HPDE6-E6E7 (cell line): ENCODE measurements at regions not wholly inside any gene's neighbourhood (a gene's known extent, or its start where the extent isn't known, plus 50 kb on each side); places are given as distances from the start of the nearest gene placed in this dataset.
"Not testable (repeated sequence)": the region's sequence is repeated elsewhere in the genome, so short reads cannot be mapped to it uniquely, and the experiment has no call there.

Source experiments
- DNase-seq: peaks from one replicate; pipeline ENCODE4 v3.0.0; 2011; ENCODE audit warnings: missing footprints; ENCODE audit errors: extremely low spot score

- no peak for DNase-seq
These were observed 120.4 kb upstream of the DNAJC10 start for GRCh38 chr2:182595650-182596049.

DNA sequence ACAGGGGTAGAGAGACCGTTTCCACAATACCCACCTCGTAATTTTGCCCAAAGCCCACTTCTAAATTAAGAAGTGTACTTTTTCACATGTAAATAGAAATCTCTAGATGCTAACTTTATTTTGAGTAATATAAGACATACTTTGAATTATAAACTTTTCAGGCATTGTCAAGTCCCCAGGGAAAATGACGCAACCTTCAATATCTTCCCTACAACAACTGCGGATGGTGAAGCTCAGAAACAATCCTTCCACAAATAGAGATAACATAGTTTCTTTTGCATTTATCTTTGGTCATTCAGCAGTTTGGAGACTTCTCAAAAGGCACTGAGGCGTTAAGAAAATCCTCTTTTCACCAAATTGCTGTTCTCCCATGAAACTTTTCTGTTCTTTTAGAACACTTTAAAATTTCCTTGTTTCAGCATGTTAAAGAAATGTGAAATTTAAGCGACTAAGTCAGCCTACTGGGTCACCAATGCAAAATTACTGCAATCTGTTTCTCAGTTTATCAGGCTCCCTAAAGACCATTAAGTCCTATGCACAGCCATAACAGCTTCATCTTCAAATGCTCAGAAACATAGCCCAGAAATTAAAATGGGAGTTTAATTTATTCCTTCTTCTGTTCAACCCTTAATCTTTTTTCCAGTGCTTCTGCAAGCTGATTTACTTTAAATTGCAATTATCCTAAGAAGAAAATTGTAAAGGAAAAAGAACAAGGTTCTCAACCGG lies 118.3 kb upstream of the DNAJC10 start:
- no peak for DNase-seq

DNA sequence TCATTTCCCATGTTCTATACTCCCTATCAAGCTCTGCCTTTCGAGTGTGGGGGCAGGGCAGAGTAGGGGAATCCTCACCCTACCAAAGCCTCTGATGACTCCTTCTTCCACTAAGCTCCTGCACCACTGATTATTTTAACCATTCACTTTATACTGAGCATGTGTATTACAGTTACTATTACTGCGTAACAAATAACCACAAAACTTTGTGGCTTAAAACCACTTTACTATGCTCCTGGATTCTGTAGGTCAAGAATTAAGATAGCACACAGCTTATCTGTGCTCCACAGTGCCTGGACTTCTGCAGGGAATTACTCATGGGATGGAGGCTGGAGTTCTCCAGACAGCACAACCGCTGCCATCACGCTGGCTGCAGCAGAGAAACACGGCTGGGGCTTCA lies 117.4 kb upstream of the DNAJC10 start:
- DNase-seq: no peak

- DNase-seq: no peak
These were observed 110.9 kb upstream of the DNAJC10 start for GRCh38 chr2:182605166-182605565.

DNA sequence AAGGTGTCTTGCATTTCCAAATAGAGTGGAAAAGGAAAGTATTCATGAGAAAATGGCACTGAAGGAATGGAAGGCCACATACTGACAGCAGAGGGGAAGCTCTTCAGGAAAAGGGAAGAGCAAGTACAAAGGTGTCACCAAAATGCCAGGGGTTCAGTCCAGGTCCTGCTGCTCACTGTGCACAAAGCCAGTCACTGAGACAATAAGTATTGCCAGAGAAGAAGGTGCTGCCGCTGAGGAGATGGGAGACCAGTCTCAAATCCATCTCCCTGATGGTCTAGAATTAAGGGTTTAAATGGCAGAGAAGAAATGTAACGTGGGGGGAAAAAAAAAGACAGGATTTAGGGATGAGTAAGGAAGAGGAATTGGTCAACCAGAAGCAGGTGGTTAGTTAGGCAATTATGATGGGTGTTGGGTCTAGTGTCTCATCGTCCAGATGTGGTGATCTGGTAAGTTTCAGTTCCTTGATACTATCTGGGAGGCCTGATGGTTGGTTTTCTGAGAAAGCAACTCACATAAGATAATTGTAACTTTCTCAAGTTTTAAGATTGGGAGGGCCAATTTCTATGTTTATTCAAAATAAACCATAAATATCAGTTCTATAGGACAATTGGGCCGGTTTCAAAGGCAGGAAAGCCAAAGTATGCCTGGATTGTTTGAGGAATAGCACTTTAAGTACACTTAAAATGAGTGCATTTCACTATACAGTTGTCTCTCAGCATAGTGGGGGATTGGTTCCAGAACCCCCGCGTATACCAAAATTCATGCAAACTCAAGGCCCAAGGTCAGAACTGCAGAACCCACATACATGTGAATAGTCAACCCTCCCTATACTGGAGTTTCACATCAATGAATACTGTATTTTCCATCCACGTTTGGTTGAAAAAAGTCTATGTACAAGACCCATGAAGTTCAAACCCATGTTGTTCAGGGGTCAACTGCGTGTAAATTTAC lies 109.1 kb upstream of the DNAJC10 start:
- DNase-seq: no peak

DNA sequence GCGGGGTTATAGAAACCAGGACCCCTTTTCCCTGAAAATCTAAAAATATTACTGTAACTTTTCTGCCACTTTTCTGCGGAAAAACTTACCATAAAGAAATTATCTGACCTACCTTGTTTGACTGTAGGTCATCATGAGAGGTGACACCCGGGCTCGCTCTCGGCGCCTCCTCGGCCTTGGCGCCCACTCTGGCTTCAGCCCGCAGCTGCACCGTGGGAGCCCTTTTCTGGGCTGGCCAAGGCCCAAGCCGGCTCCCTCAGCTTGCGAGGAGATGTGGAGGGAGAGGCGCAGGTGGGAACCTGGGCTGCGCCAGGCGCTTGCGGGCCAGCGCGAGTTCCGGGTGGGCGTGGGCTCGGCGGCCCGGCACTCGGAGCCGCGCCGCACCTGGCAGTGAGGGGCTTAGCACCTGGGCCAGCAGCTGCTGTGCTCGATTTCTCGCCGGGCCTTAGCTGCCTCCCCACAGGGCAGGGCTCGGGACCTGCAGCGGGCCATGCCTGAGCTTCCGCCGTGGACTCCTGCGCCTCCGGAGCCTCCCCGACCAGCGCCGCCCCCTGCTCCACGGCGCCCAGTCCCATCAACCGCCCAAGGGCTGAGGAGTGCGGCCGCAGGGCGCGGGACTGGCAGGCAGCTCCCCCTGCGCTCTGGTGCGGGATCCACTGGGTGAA lies 107.7 kb upstream of the DNAJC10 start:
- DNase-seq: no peak

- not testable (repeated sequence) for DNase-seq
These were observed 107.1 kb upstream of the DNAJC10 start for GRCh38 chr2:182609005-182609404.

GRCh38 chr2:182610231-182610630 lies 105.8 kb upstream of the DNAJC10 start:
- no peak for DNase-seq

- no peak for DNase-seq
These were observed 105.0 kb upstream of the DNAJC10 start for GRCh38 chr2:182611009-182611408.

DNA sequence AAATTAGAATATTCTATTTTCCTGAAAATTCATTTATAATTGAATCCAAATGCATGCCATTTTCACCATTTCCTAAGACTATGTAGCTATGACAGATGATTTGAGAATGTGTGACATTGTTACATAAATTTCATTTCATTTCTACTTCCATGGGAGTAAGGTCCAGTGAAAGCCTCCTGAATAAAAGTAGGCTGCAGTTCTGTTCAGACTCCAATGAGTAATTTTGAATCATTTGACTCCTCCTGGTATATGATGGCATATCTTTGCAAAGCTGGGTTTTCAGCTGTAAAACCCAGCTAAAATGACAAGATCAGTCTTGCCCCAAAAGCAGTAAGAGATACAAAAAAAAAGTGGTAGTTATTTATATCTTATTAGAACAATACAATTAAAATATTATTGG lies 101.0 kb upstream of the DNAJC10 start:
- peak; percentile 37 for DNase-seq

DNA sequence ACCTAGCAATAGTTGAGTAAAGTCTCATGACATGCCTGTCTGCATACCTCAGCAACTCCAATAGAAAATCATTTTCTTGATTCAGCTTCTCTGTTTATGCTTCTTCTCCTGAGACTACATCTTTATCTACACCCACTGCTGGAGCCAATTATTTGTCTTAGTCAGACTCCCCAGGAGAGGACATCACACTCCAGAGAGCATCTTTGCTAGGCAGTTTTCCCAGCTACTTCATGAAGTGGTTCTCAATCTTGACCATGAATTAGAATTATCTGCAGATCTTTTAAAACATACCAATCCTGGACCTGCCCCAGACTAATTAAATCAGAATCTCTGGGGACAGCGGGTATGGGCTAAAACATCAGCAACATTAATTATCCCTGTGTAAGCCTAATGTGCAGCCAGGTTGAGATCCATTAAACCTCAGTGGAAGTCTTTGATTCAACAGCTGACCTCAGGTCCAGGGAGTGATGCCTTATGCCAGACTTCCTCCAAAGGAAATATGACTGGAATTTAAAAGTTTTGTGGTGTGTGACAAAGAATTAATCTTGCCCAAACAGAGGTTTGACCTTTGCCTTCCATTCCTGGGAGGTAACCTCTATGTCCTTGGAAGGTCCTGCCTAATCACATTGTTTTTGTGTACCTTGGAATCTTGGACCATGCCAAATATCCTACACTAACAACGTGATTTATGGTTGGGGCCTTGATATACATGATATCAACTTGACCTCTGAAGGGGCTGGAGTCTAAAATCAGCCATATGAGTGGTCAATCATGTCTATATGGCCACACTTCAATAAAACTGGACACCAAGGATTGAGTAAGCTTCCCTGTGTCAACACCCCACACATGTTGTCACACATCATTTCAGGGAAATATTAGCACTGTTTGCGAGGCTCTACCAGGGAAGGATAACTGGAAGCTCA lies 99.3 kb upstream of the DNAJC10 start:
- no peak for DNase-seq

DNA sequence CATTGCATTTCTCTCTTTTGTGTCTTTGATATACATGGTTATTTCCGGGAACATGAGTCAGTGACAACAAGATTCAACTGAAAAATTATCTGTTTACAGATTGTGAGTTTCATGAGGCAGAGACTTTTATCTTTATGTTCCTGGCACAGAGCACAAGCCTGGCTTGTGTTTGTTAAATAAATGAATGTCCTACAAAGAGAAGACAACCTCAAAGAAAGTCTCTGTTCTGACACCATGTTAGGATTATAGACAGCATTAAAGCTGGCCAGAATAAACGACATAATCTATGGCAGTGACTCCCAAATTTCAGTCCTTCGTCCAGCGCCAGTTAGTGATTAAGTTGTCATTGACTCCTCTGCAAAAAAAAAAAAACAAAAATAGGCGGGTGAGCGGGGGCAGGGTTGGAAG lies 97.4 kb upstream of the DNAJC10 start:
- DNase-seq: no peak

DNA sequence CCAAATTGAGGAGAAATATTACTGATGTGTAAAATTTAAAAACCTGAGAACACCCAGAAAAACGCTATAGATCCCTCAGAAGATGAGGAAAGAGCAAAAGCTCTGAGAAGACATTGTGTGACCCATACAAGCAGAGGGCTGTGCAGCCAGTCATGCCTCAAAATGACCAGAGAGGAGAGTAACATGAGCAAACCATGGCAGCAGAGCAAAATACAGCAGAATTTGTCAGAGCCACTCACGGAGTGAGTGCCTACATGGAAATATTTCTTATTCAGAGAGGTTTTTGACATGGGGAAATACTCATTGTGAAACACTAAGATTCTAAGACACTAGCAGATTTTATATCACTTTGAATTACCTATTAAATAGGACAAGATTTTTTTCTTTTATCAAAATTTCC lies 96.8 kb upstream of the DNAJC10 start:
- no peak for DNase-seq

DNA sequence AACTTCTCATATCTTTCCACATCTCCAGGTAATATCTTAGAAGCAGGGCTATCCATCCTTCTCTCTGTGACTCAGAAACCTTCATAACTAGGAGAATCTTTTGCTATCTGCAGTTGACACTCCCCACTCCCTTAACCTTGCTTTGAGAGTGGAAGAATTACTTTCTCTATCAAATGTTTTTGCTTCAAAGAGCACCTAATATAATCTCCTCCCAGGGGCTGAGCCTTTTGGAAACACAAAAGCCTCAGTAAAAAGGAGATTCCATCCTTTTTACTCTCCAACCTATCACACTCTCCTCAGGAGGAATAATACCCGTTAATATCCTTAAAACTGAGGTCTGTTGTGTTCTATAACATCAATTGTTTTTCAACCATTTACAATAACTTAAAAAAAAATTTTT lies 94.9 kb upstream of the DNAJC10 start:
- DNase-seq: no peak

- DNase-seq: no peak
These were observed 94.2 kb upstream of the DNAJC10 start for GRCh38 chr2:182621810-182622209.

DNA sequence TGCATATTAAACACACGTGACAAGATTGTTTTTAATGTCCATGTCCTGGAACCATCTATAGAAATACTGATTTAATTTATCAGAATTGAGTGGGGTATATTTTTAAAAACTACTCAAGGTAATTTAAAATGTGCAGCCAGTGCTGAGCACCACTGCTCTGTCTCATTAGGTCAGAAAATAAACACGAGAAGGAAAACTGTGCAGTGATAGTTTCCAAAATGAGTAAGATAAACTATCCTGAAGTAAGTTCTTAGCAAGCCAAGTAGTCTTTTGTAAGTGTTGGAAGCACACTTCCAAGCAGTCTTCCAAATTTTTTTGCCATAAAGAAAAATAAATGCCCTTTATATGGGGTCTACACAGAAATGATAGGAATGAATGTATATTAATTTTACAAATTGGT lies 93.8 kb upstream of the DNAJC10 start:
- no peak for DNase-seq

DNA sequence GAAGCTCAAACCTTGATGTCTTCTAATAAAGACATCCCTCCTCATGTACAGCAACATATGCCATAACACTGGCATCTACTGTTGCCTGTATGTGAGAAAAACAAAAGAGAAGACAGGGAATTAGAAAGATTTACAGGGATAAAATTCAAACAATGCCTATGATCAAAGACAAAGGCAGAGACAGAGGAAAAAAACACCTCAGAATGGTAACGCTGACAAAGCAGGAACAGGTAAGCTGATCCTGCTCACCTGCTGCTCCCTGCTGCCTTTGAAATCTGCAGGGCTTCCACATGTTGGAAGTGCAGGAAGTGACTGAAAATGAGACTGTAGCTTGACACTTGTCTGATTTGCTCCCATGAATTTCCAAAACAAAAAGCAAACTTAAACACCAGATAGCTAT lies 90.2 kb upstream of the DNAJC10 start:
- DNase-seq: no peak

DNA sequence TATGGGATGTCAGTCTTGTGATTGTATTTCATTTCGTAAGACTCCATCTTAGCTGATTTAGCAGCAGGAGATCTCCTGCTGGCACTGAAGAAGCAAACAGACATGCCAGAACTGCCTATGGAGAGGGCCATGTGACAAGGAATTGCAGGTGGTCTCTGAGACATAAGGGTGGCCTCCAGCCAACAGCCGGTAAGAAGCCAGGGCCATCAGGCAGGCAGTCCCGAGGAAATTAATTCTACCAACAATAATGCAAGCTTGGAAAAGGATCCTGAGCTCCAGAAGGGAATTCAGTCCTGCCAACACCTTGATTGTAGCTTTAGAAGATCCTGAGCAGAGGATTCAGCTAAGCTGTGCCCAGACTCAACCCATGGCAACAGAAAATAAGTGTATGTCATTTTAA lies 87.1 kb upstream of the DNAJC10 start:
- no peak for DNase-seq

GRCh38 chr2:182630207-182630606 lies 85.8 kb upstream of the DNAJC10 start:
- DNase-seq: no peak

GRCh38 chr2:182631299-182631698 lies 84.8 kb upstream of the DNAJC10 start:
- DNase-seq: no peak

- DNase-seq: no peak
These were observed 81.7 kb upstream of the DNAJC10 start for GRCh38 chr2:182634386-182634785.
